Nephron (organoid): ENCODE measurements at regions not wholly inside any gene's neighbourhood (a gene's known extent, or its start where the extent isn't known, plus 50 kb on each side); places are given as distances from the start of the nearest gene placed in this dataset.

Experiments
- H3K27ac Mint-ChIP-seq, 3 experiments: 2 replicates each; pipeline ENCODE4 v1.8.0; 2020; ENCODE audit warnings: mixed read lengths in 3 of 3, mild to moderate bottlenecking in 2 of 3, moderate library complexity in 1 of 3
- H3K27me3 Mint-ChIP-seq: 2 replicates; pipeline ENCODE4 v1.8.0; 2021; ENCODE audit warnings: low read depth, mild to moderate bottlenecking, moderate library complexity, mixed read lengths
- H3K36me3 Mint-ChIP-seq: 2 replicates; pipeline ENCODE4 v1.8.0; 2020; ENCODE audit warnings: low read depth, mixed read lengths
- H3K4me1 Mint-ChIP-seq: 2 replicates; pipeline ENCODE4 v1.8.0; 2020; ENCODE audit warnings: mixed read lengths
- H3K4me3 Mint-ChIP-seq, 3 experiments: 2 replicates each; pipeline ENCODE4 v1.8.0; 2020; ENCODE audit warnings: mild to moderate bottlenecking in 3 of 3, mixed read lengths in 3 of 3, moderate library complexity in 2 of 3
- H3K9me3 Mint-ChIP-seq: 2 replicates; pipeline ENCODE4 v1.8.0; 2020; ENCODE audit warnings: mixed read lengths
- CTCF ChIP-seq, 3 experiments: fragments of 200-600 bp; sonication (generic); IDR thresholded peaks; one replicate each; pipeline ENCODE4 v1.5.0; 2021; ENCODE audit warnings: antibody characterized with exemption in 3 of 3; ENCODE audit not compliant: unreplicated experiment in 3 of 3

- Mint-ChIP-seq H3K27ac (no peak overlapping the region), H3K4me1 (peaks cover 8% of the 10 kb centered on the region), H3K27me3 (peaks cover 12% of the 10 kb centered on the region), H3K9me3 (peaks cover 9% of the 10 kb centered on the region), H3K36me3 (no peaks in the 10 kb centered on the region), H3K4me3 (no peak overlapping the region)
- no peak for TF ChIP-seq CTCF (IDR thresholded peaks at IDR 0.05; ENCODE audit: unreplicated experiment in 3 of 3)
These were observed 73.3 kb upstream of the SOX13 start for GRCh38 chr1:203999618-204000017.

GRCh38 chr1:204001166-204001901 lies 71.6 kb upstream of the SOX13 start:
- Mint-ChIP-seq H3K4me1 (no peaks in the 10 kb centered on the region), H3K27ac (no peak overlapping the region), H3K4me3 (no peak overlapping the region), H3K9me3 (peaks cover 9% of the 10 kb centered on the region), H3K27me3 (peaks cover 10% of the 10 kb centered on the region), H3K36me3 (no peaks in the 10 kb centered on the region)
- no peak for TF ChIP-seq CTCF (IDR thresholded peaks at IDR 0.05; ENCODE audit: unreplicated experiment in 3 of 3)

- Mint-ChIP-seq H3K4me1 (no peaks in the 10 kb centered on the region), H3K9me3 (peaks cover 9% of the 10 kb centered on the region), H3K36me3 (no peaks in the 10 kb centered on the region), H3K27me3 (peaks cover under 1% of the 10 kb centered on the region), H3K27ac (no peak overlapping the region), H3K4me3 (no peak overlapping the region)
- TF ChIP-seq CTCF (IDR thresholded peaks at IDR 0.05; ENCODE audit: unreplicated experiment in 3 of 3) = no peak
These were observed 70.3 kb upstream of the SOX13 start for GRCh38 chr1:204002614-204003013.

- peaks cover 9% of the 10 kb centered on the region for H3K9me3 Mint-ChIP-seq
- H3K27ac Mint-ChIP-seq = no peak overlapping the region
- H3K27me3 Mint-ChIP-seq = peaks cover 4% of the 10 kb centered on the region
- TF ChIP-seq CTCF (IDR thresholded peaks at IDR 0.05; ENCODE audit: unreplicated experiment in 3 of 3) = no peak
- H3K36me3 Mint-ChIP-seq = no peaks in the 10 kb centered on the region
- no peaks in the 10 kb centered on the region for H3K4me1 Mint-ChIP-seq
- H3K4me3 Mint-ChIP-seq = no peak overlapping the region
These were observed 69.4 kb upstream of the SOX13 start for GRCh38 chr1:204003536-204003935.

GRCh38 chr1:204011426-204011825 lies 61.5 kb upstream of the SOX13 start:
- Mint-ChIP-seq H3K9me3 (no peaks in the 10 kb centered on the region), H3K4me3 (no peak overlapping the region), H3K27ac (no peak overlapping the region), H3K36me3 (no peaks in the 10 kb centered on the region), H3K27me3 (peaks cover 4% of the 10 kb centered on the region), H3K4me1 (no peaks in the 10 kb centered on the region)
- TF ChIP-seq CTCF (IDR thresholded peaks at IDR 0.05; ENCODE audit: unreplicated experiment in 3 of 3) = no peak

GRCh38 chr1:204013052-204013451 lies 59.9 kb upstream of the SOX13 start:
- H3K27me3 Mint-ChIP-seq = peaks cover 9% of the 10 kb centered on the region
- H3K4me3 Mint-ChIP-seq = no peak overlapping the region
- no peaks in the 10 kb centered on the region for H3K9me3 Mint-ChIP-seq
- no peaks in the 10 kb centered on the region for H3K4me1 Mint-ChIP-seq
- H3K27ac Mint-ChIP-seq = no peak overlapping the region
- TF ChIP-seq CTCF (IDR thresholded peaks at IDR 0.05; ENCODE audit: unreplicated experiment in 3 of 3) = no peak
- no peaks in the 10 kb centered on the region for H3K36me3 Mint-ChIP-seq
